HepG2 (cell line): ENCODE measurements at regions not wholly inside any gene's neighbourhood (a gene's known extent, or its start where the extent isn't known, plus 50 kb on each side); places are given as distances from the start of the nearest gene placed in this dataset.

Source experiments
- MAFF ChIP-seq: IDR thresholded peaks from 2 replicates; pipeline ENCODE4 v1.6.1; 2011; ENCODE audit warnings: low read depth, low read length, improper control_type of control experiment
- MBD4 ChIP-seq: IDR thresholded peaks from 2 replicates; pipeline ENCODE4 v1.6.1; 2012; ENCODE audit warnings: low read length, inconsistent platforms, borderline replicate concordance
- SIN3A ChIP-seq: IDR thresholded peaks from 2 replicates; pipeline ENCODE4 v1.6.1; 2011; ENCODE audit warnings: low read depth, mild to moderate bottlenecking, control low read depth, low read length, borderline replicate concordance
- YY1 ChIP-seq: IDR thresholded peaks from 2 replicates; pipeline ENCODE4 v1.6.1; 2011; ENCODE audit warnings: low read length, low read depth, moderate library complexity, mild to moderate bottlenecking; ENCODE audit not compliant: insufficient read depth, insufficient replicate concordance
- ZNF354B ChIP-seq: sonication (generic); formaldehyde crosslinking; IDR thresholded peaks from 2 replicates; pipeline ENCODE4 v1.8.0; 2022; ENCODE audit warnings: mild to moderate bottlenecking, missing genetic modification reagents
- ZNF616 ChIP-seq: sonication (generic); formaldehyde crosslinking; IDR thresholded peaks from 2 replicates; pipeline ENCODE4 v1.5.0; 2020; ENCODE audit warnings: low read depth, mild to moderate bottlenecking, missing genetic modification reagents
- TF ChIP-seq, protein P1 (sequence below): sonication (generic); formaldehyde crosslinking; conservative IDR thresholded peaks from 2 replicates; pipeline ENCODE4 v1.4.0; 2020; ENCODE audit warnings: missing genetic modification reagents
- TF ChIP-seq, protein P2 (sequence below), 2 experiments: sonication (generic) in 1 of 2; formaldehyde crosslinking in 1 of 2; IDR thresholded peaks; 2 replicates each; pipeline versions ENCODE4 v1.4.0 to v1.6.1; 2018 to 2020; ENCODE audit warnings: missing genetic modification reagents in 2 of 2, borderline replicate concordance in 1 of 2, low read depth in 1 of 2, mild to moderate bottlenecking in 1 of 2, missing biosample characterization in 1 of 2
- TF ChIP-seq, protein P3 (sequence below): sonication (generic); formaldehyde crosslinking; IDR thresholded peaks from 2 replicates; pipeline ENCODE4 v1.8.1; 2023; ENCODE audit warnings: mild to moderate bottlenecking, moderate library complexity, missing genetic modification reagents

DNA sequence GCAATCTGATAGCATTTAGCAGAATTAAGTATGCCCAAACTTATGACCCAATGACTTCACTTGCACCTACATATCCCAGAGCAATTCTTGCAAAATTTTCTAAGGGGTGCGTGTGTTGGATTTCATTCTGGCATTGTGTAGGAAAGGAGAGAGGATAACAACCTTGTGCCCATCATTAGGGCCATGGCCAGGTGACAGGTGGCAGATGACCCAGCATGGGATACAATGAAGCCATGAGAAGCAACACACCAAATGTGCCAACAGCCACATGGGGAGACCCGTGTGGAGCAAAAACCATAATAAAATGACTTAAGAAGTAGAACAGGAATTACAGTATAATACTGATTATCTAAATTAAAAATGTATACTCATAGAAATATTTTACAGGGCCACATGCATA lies 166.9 kb upstream of the EPB41L3 start:
- TF ChIP-seq ZNF354B (CRISPR knock-in tag) (no peak), SIN3A (no peak), ZNF616 (no peak), MAFF (no peak), YY1 (no peak), MBD4 (no peak)
- TF ChIP-seq, protein P1, sequence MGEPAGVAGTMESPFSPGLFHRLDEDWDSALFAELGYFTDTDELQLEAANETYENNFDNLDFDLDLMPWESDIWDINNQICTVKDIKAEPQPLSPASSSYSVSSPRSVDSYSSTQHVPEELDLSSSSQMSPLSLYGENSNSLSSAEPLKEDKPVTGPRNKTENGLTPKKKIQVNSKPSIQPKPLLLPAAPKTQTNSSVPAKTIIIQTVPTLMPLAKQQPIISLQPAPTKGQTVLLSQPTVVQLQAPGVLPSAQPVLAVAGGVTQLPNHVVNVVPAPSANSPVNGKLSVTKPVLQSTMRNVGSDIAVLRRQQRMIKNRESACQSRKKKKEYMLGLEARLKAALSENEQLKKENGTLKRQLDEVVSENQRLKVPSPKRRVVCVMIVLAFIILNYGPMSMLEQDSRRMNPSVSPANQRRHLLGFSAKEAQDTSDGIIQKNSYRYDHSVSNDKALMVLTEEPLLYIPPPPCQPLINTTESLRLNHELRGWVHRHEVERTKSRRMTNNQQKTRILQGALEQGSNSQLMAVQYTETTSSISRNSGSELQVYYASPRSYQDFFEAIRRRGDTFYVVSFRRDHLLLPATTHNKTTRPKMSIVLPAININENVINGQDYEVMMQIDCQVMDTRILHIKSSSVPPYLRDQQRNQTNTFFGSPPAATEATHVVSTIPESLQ (CRISPR knock-in tag): no peak
- TF ChIP-seq, protein P2, sequence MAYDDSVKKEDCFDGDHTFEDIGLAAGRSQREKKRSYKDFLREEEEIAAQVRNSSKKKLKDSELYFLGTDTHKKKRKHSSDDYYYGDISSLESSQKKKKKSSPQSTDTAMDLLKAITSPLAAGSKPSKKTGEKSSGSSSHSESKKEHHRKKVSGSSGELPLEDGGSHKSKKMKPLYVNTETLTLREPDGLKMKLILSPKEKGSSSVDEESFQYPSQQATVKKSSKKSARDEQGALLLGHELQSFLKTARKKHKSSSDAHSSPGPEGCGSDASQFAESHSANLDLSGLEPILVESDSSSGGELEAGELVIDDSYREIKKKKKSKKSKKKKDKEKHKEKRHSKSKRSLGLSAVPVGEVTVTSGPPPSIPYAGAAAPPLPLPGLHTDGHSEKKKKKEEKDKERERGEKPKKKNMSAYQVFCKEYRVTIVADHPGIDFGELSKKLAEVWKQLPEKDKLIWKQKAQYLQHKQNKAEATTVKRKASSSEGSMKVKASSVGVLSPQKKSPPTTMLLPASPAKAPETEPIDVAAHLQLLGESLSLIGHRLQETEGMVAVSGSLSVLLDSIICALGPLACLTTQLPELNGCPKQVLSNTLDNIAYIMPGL (CRISPR knock-in tag; IDR thresholded peaks at IDR 0.05; ENCODE audit: borderline replicate concordance in 1 of 2, low read depth in 1 of 2): no peak
- TF ChIP-seq, protein P3, sequence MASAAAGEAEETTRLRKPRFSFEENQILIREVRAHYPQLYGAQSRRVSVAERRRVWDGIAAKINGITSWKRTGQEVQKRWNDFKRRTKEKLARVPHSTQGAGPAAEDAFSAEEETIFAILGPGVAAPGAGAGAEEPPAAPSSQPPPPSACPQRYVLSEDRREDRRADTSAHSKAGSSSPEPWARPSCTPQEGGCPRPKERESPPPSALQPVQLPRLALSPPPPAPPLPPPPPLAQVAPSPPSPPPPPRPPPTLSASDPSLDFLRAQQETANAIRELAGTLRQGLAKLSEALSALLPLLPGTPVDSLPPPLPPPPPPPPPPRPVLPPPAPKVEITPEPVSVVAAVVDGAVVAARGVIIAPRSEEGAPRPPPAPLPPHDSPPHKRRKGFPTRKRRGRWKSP (CRISPR knock-in tag): no peak
